CD4-positive, alpha-beta T cell treated with Interleukin-17A for 1 hour (primary cell): ENCODE measurements at regions not wholly inside any gene's neighbourhood (a gene's known extent, or its start where the extent isn't known, plus 50 kb on each side); places are given as distances from the start of the nearest gene placed in this dataset.
"Not testable (repeated sequence)": the region's sequence is repeated elsewhere in the genome, so short reads cannot be mapped to it uniquely, and the experiment has no call there.

Experiments used
- DNase-seq: peaks from one replicate; pipeline ENCODE4 v3.0.0-alpha.2; 2020

- no peak for DNase-seq
Observed at GRCh38 chr20:63145156-63145555, 70.8 kb downstream of the YTHDF1 start.

- no peak for DNase-seq
Observed at GRCh38 chr20:63142933-63143332, 73.0 kb downstream of the YTHDF1 start.

GRCh38 chr20:63141531-63141930 is 74.4 kb downstream of the YTHDF1 start:
- DNase-seq: no peak

GRCh38 chr20:63140514-63141433 is 75.2 kb downstream of the YTHDF1 start:
- no peak for DNase-seq

- DNase-seq: no peak
Observed at GRCh38 chr20:63139837-63140236, 76.1 kb downstream of the YTHDF1 start.

GRCh38 chr20:63139356-63139755 is 76.6 kb downstream of the YTHDF1 start:
- no peak for DNase-seq

- no peak for DNase-seq
Observed at GRCh38 chr20:63138855-63139341, 77.0 kb downstream of the YTHDF1 start.

- no peak for DNase-seq
Observed at GRCh38 chr20:63137851-63138415, 78.0 kb downstream of the YTHDF1 start.

GRCh38 chr20:63136296-63136695 is 79.6 kb downstream of the YTHDF1 start:
- no peak for DNase-seq

GRCh38 chr20:63135411-63135810 is 80.5 kb downstream of the YTHDF1 start:
- DNase-seq: peak; percentile 3

GRCh38 chr20:63134711-63135361 is 81.1 kb downstream of the YTHDF1 start:
- not testable (repeated sequence) for DNase-seq

GRCh38 chr20:63134201-63134612 is 81.7 kb downstream of the YTHDF1 start:
- no peak for DNase-seq

GRCh38 chr20:63133481-63134091 is 82.3 kb downstream of the YTHDF1 start:
- no peak for DNase-seq

- DNase-seq: no peak
Observed at GRCh38 chr20:63132715-63133471, 83.0 kb downstream of the YTHDF1 start.

- no peak for DNase-seq
Observed at GRCh38 chr20:63132131-63132714, 83.7 kb downstream of the YTHDF1 start.

GRCh38 chr20:63130658-63131577 is 85.0 kb downstream of the YTHDF1 start:
- DNase-seq: no peak

GRCh38 chr20:63129991-63130657 is 85.8 kb downstream of the YTHDF1 start:
- no peak for DNase-seq

GRCh38 chr20:63129376-63129965 is 86.5 kb downstream of the YTHDF1 start:
- no peak for DNase-seq

GRCh38 chr20:63128956-63129355 is 87.0 kb downstream of the YTHDF1 start:
- DNase-seq: no peak

- DNase-seq: no peak
Observed at GRCh38 chr20:63128367-63128766, 87.6 kb downstream of the YTHDF1 start.
